ENCODE measurements at regions not wholly inside any gene's neighbourhood (a gene's known extent, or its start where the extent isn't known, plus 50 kb on each side); places are given as distances from the start of the nearest gene placed in this dataset.

- H4K8ac ChIP-seq (ENCODE audit: low read depth, low read length): no peak overlapping the region
- H3K79me2 ChIP-seq (ENCODE audit: control insufficient read depth, insufficient read depth, low read length, poor library complexity): no peaks in the 10 kb centered on the region
- no peaks in the 10 kb centered on the region for H3K27me3 ChIP-seq (ENCODE audit: insufficient read depth, low read length)
- no peak overlapping the region for H3K4me3 ChIP-seq (ENCODE audit: low read depth, low read length)
- no peak overlapping the region for H3K14ac ChIP-seq (ENCODE audit: low read length)
- H3K9ac ChIP-seq (ENCODE audit: low read length): no peak overlapping the region
- no peak overlapping the region for H3K4ac ChIP-seq (ENCODE audit: low read depth, low read length)
- no peaks in the 10 kb centered on the region for H3K4me1 ChIP-seq (ENCODE audit: control insufficient read depth in 1 of 2, insufficient read depth in 2 of 2, low read length in 2 of 2)
- no peak overlapping the region for H3K4me2 ChIP-seq (ENCODE audit: low read length)
- H2AK5ac ChIP-seq (ENCODE audit: low read length): no peak overlapping the region
- no peaks in the 10 kb centered on the region for H3K79me1 ChIP-seq (ENCODE audit: low read length)
- H3K23ac ChIP-seq (ENCODE audit: low read length): peak overlapping the region; percentile 49
- DNase-seq: no peak
- H3K9me3 ChIP-seq (ENCODE audit: insufficient read depth, low read depth, low read length): no peaks in the 10 kb centered on the region
- no peak overlapping the region for H2BK5ac ChIP-seq (ENCODE audit: low read depth, low read length, poor library complexity)
- H2BK120ac ChIP-seq (ENCODE audit: insufficient read depth, low read length, poor library complexity): no peak overlapping the region
- H4K91ac ChIP-seq (ENCODE audit: low read depth, low read length): no peak overlapping the region
- H2BK12ac ChIP-seq (ENCODE audit: low read length): no peak overlapping the region
- H2AFZ ChIP-seq (ENCODE audit: insufficient read depth, low read length, poor library complexity): no peak overlapping the region
- H3K36me3 ChIP-seq (ENCODE audit: control insufficient read depth in 1 of 2, insufficient read depth in 2 of 2, low read length in 2 of 2): no peaks in the 10 kb centered on the region
- H4K12ac ChIP-seq (ENCODE audit: low read depth, low read length): no peak overlapping the region
- no peak overlapping the region for H3K27ac ChIP-seq (ENCODE audit: low read depth, low read length)
- no CpG with 5 or more reads among the region's 3 CpGs for WGBS (ENCODE audit: extremely low coverage, insufficient coverage, insufficient read length)
- H3K18ac ChIP-seq (ENCODE audit: low read length): no peak overlapping the region
These were observed 412.9 kb downstream of the WDR72 start for GRCh38 chr15:53346583-53346982.

- Histone ChIP-seq H2AFZ (ENCODE audit: insufficient read depth, low read length, poor library complexity) (no peak overlapping the region), H3K27me3 (ENCODE audit: insufficient read depth, low read length) (no peaks in the 10 kb centered on the region), H3K79me1 (ENCODE audit: low read length) (no peaks in the 10 kb centered on the region), H3K4me3 (ENCODE audit: low read depth, low read length) (no peak overlapping the region), H3K4ac (ENCODE audit: low read depth, low read length) (no peak overlapping the region), H3K27ac (ENCODE audit: low read depth, low read length) (no peak overlapping the region), H4K12ac (ENCODE audit: low read depth, low read length) (no peak overlapping the region), H3K4me2 (ENCODE audit: low read length) (no peak overlapping the region), H2BK120ac (ENCODE audit: insufficient read depth, low read length, poor library complexity) (no peak overlapping the region), H2AK5ac (ENCODE audit: low read length) (no peak overlapping the region), H2BK5ac (ENCODE audit: low read depth, low read length, poor library complexity) (no peak overlapping the region), H3K9ac (ENCODE audit: low read length) (no peak overlapping the region), H3K23ac (ENCODE audit: low read length) (no peak overlapping the region), H4K91ac (ENCODE audit: low read depth, low read length) (no peak overlapping the region), H3K9me3 (ENCODE audit: insufficient read depth, low read depth, low read length) (no peaks in the 10 kb centered on the region), H3K79me2 (ENCODE audit: control insufficient read depth, insufficient read depth, low read length, poor library complexity) (no peaks in the 10 kb centered on the region), H3K4me1 (ENCODE audit: control insufficient read depth in 1 of 2, insufficient read depth in 2 of 2, low read length in 2 of 2) (no peaks in the 10 kb centered on the region), H3K18ac (ENCODE audit: low read length) (no peak overlapping the region), H2BK12ac (ENCODE audit: low read length) (no peak overlapping the region), H4K8ac (ENCODE audit: low read depth, low read length) (no peak overlapping the region), H3K36me3 (ENCODE audit: control insufficient read depth in 1 of 2, insufficient read depth in 2 of 2, low read length in 2 of 2) (no peaks in the 10 kb centered on the region), H3K14ac (ENCODE audit: low read length) (no peak overlapping the region)
- DNase-seq: no peak
- WGBS (ENCODE audit: extremely low coverage, insufficient coverage, insufficient read length): no CpG with 5 or more reads among the region's 3 CpGs
These were observed 427.9 kb downstream of the WDR72 start for GRCh38 chr15:53331328-53332190.

- Histone ChIP-seq H2BK120ac (ENCODE audit: insufficient read depth, low read length, poor library complexity) (no peak overlapping the region), H2AFZ (ENCODE audit: insufficient read depth, low read length, poor library complexity) (no peak overlapping the region), H3K4me3 (ENCODE audit: low read depth, low read length) (no peak overlapping the region), H3K14ac (ENCODE audit: low read length) (no peak overlapping the region), H3K27me3 (ENCODE audit: insufficient read depth, low read length) (no peaks in the 10 kb centered on the region), H3K79me2 (ENCODE audit: control insufficient read depth, insufficient read depth, low read length, poor library complexity) (no peaks in the 10 kb centered on the region), H4K12ac (ENCODE audit: low read depth, low read length) (no peak overlapping the region), H3K4me2 (ENCODE audit: low read length) (no peak overlapping the region), H2AK5ac (ENCODE audit: low read length) (no peak overlapping the region), H3K9ac (ENCODE audit: low read length) (no peak overlapping the region), H3K79me1 (ENCODE audit: low read length) (no peaks in the 10 kb centered on the region), H2BK12ac (ENCODE audit: low read length) (no peak overlapping the region), H3K23ac (ENCODE audit: low read length) (no peak overlapping the region), H2BK5ac (ENCODE audit: low read depth, low read length, poor library complexity) (no peak overlapping the region), H4K91ac (ENCODE audit: low read depth, low read length) (no peak overlapping the region), H3K9me3 (ENCODE audit: insufficient read depth, low read depth, low read length) (no peaks in the 10 kb centered on the region), H3K18ac (ENCODE audit: low read length) (no peak overlapping the region), H4K8ac (ENCODE audit: low read depth, low read length) (no peak overlapping the region), H3K27ac (ENCODE audit: low read depth, low read length) (no peak overlapping the region), H3K4ac (ENCODE audit: low read depth, low read length) (no peak overlapping the region), H3K4me1 (ENCODE audit: control insufficient read depth in 1 of 2, insufficient read depth in 2 of 2, low read length in 2 of 2) (peaks cover under 1 to 1% of the 10 kb centered on the region in 2 experiments), H3K36me3 (ENCODE audit: control insufficient read depth in 1 of 2, insufficient read depth in 2 of 2, low read length in 2 of 2) (no peaks in the 10 kb centered on the region)
- no peak for DNase-seq
- WGBS (ENCODE audit: extremely low coverage, insufficient coverage, insufficient read length): no CpG with 5 or more reads among the region's 1 CpG
These were observed 431.1 kb downstream of the WDR72 start for GRCh38 chr15:53328341-53328740.

GRCh38 chr15:53324061-53324460, 435.4 kb downstream of the WDR72 start:
- no peaks in the 10 kb centered on the region for H3K36me3 ChIP-seq (ENCODE audit: control insufficient read depth in 1 of 2, insufficient read depth in 2 of 2, low read length in 2 of 2)
- H3K27me3 ChIP-seq (ENCODE audit: insufficient read depth, low read length): no peaks in the 10 kb centered on the region
- H3K79me2 ChIP-seq (ENCODE audit: control insufficient read depth, insufficient read depth, low read length, poor library complexity): no peaks in the 10 kb centered on the region
- no peak for DNase-seq
- no peak overlapping the region for H4K91ac ChIP-seq (ENCODE audit: low read depth, low read length)
- no peak overlapping the region for H3K9ac ChIP-seq (ENCODE audit: low read length)
- H3K4me3 ChIP-seq (ENCODE audit: low read depth, low read length): no peak overlapping the region
- no peak overlapping the region for H2AK5ac ChIP-seq (ENCODE audit: low read length)
- no peak overlapping the region for H3K27ac ChIP-seq (ENCODE audit: low read depth, low read length)
- no peaks in the 10 kb centered on the region for H3K79me1 ChIP-seq (ENCODE audit: low read length)
- H4K12ac ChIP-seq (ENCODE audit: low read depth, low read length): no peak overlapping the region
- no peak overlapping the region for H2AFZ ChIP-seq (ENCODE audit: insufficient read depth, low read length, poor library complexity)
- WGBS (ENCODE audit: extremely low coverage, insufficient coverage, insufficient read length): no CpG with 5 or more reads among the region's 7 CpGs
- H2BK120ac ChIP-seq (ENCODE audit: insufficient read depth, low read length, poor library complexity): no peak overlapping the region
- H2BK12ac ChIP-seq (ENCODE audit: low read length): no peak overlapping the region
- no peak overlapping the region for H3K23ac ChIP-seq (ENCODE audit: low read length)
- H3K4me2 ChIP-seq (ENCODE audit: low read length): no peak overlapping the region
- peaks cover 3% of the 10 kb centered on the region in 2 experiments for H3K4me1 ChIP-seq (ENCODE audit: control insufficient read depth in 1 of 2, insufficient read depth in 2 of 2, low read length in 2 of 2)
- no peak overlapping the region for H3K14ac ChIP-seq (ENCODE audit: low read length)
- H3K4ac ChIP-seq (ENCODE audit: low read depth, low read length): no peak overlapping the region
- no peaks in the 10 kb centered on the region for H3K9me3 ChIP-seq (ENCODE audit: insufficient read depth, low read depth, low read length)
- no peak overlapping the region for H4K8ac ChIP-seq (ENCODE audit: low read depth, low read length)
- no peak overlapping the region for H3K18ac ChIP-seq (ENCODE audit: low read length)
- no peak overlapping the region for H2BK5ac ChIP-seq (ENCODE audit: low read depth, low read length, poor library complexity)
